ENCODE measurements at regions not wholly inside any gene's neighbourhood (a gene's known extent, or its start where the extent isn't known, plus 50 kb on each side); places are given as distances from the start of the nearest gene placed in this dataset.

DNA sequence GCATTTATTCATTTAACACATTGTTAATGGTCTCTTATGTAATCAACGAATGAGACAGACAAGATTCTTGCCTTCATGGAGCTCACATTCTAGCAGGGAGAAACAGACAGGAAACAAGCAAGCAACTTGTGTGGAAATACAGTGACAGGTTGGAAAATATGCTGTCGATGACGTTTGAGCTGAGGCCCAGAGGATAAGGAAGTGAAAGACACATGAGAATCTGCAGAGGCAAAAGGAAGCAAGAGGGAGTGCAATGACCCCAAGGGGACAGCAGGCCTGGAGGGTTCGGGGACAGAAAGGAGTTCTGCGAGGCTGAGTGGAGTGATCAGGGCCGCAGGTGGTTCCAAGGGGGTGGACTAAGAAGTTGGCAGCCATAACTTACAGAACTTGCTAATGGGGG, 60.6 kb upstream of the AKT3 start:
- H3K27me3 ChIP-seq (ENCODE audit: insufficient read depth, low read length) = no peaks in the 10 kb centered on the region
- TF ChIP-seq, protein P1, sequence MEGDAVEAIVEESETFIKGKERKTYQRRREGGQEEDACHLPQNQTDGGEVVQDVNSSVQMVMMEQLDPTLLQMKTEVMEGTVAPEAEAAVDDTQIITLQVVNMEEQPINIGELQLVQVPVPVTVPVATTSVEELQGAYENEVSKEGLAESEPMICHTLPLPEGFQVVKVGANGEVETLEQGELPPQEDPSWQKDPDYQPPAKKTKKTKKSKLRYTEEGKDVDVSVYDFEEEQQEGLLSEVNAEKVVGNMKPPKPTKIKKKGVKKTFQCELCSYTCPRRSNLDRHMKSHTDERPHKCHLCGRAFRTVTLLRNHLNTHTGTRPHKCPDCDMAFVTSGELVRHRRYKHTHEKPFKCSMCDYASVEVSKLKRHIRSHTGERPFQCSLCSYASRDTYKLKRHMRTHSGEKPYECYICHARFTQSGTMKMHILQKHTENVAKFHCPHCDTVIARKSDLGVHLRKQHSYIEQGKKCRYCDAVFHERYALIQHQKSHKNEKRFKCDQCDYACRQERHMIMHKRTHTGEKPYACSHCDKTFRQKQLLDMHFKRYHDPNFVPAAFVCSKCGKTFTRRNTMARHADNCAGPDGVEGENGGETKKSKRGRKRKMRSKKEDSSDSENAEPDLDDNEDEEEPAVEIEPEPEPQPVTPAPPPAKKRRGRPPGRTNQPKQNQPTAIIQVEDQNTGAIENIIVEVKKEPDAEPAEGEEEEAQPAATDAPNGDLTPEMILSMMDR (IDR thresholded peaks at IDR 0.05; ENCODE audit: extremely low read depth, low read depth, low read length) = no peak
- no peaks in the 10 kb centered on the region for H3K4me1 ChIP-seq (ENCODE audit: insufficient read depth, low read length)
- no peaks in the 10 kb centered on the region for H3K36me3 ChIP-seq (ENCODE audit: insufficient read depth, low read length)
- no peaks in the 10 kb centered on the region for H4K20me1 ChIP-seq (ENCODE audit: insufficient read depth, low read length)
- H3K79me2 ChIP-seq (ENCODE audit: insufficient read depth, low read length) = no peaks in the 10 kb centered on the region
- no peak overlapping the region for H3K4me3 ChIP-seq (ENCODE audit: insufficient read depth, low read length)
- no peaks in the 10 kb centered on the region for H3K9me3 ChIP-seq (ENCODE audit: low read depth, low read length)
- no peak for DNase-seq (ENCODE audit: insufficient read length, low spot score, missing footprints)
- H2AFZ ChIP-seq (ENCODE audit: low read length) = no peak overlapping the region
- H3K27ac ChIP-seq (ENCODE audit: low read depth, low read length) = no peak overlapping the region
- no peak overlapping the region for H3K4me2 ChIP-seq (ENCODE audit: insufficient read depth, low read length)

DNA sequence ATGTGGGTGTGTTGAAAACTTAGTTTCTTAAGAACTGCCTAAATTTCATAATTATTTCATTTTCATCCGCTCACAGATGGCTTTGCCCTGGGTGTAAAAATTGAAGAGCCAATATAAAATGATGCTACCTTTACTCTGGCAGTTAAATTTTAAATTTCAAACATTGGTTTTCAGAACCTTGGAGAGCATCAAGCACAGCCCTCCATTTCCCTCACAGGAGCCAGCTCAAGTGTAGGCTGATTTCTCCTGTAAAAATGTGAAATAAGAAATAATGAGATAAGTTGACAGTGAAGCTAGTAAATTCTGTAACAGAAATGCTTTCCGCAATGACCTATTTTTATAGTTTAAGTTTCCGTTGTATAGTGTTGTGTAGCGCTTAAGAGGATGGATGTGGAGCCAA, 53.9 kb upstream of the AKT3 start:
- no peak overlapping the region for H3K4me3 ChIP-seq (ENCODE audit: insufficient read depth, low read length)
- no peak overlapping the region for H3K4me2 ChIP-seq (ENCODE audit: insufficient read depth, low read length)
- DNase-seq (ENCODE audit: insufficient read length, low spot score, missing footprints) = no peak
- no peaks in the 10 kb centered on the region for H4K20me1 ChIP-seq (ENCODE audit: insufficient read depth, low read length)
- H3K36me3 ChIP-seq (ENCODE audit: insufficient read depth, low read length) = no peaks in the 10 kb centered on the region
- no peak overlapping the region for H3K27ac ChIP-seq (ENCODE audit: low read depth, low read length)
- H3K9me3 ChIP-seq (ENCODE audit: low read depth, low read length) = no peaks in the 10 kb centered on the region
- peaks cover 28% of the 10 kb centered on the region for H3K27me3 ChIP-seq (ENCODE audit: insufficient read depth, low read length)
- no peaks in the 10 kb centered on the region for H3K4me1 ChIP-seq (ENCODE audit: insufficient read depth, low read length)
- H2AFZ ChIP-seq (ENCODE audit: low read length) = no peak overlapping the region
- TF ChIP-seq, protein P1 (IDR thresholded peaks at IDR 0.05; ENCODE audit: extremely low read depth, low read depth, low read length) = no peak
- H3K79me2 ChIP-seq (ENCODE audit: insufficient read depth, low read length) = no peaks in the 10 kb centered on the region

DNA sequence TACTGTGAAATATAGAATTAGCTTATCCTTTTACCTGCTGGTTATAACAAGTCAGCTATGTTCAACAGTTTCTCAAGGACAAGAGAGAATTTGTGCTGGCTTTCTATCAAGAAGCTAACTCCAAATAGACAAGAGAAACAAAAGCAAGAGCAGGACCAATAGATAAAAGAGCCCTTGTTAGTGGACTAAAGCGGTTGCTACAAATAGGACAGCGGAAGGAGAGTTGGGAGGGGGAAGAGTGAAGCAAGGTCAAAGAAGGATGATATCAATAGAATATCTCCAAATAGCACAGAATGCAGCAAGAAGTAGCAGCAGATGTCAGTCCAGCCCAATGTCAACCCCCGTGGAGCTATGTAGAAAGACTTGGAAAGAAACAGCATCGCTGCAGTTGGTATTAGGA, 53.0 kb upstream of the AKT3 start:
- no peaks in the 10 kb centered on the region for H3K36me3 ChIP-seq (ENCODE audit: insufficient read depth, low read length)
- H3K4me3 ChIP-seq (ENCODE audit: insufficient read depth, low read length) = no peak overlapping the region
- TF ChIP-seq, protein P1 (IDR thresholded peaks at IDR 0.05; ENCODE audit: extremely low read depth, low read depth, low read length) = no peak
- H3K27ac ChIP-seq (ENCODE audit: low read depth, low read length) = no peak overlapping the region
- no peaks in the 10 kb centered on the region for H4K20me1 ChIP-seq (ENCODE audit: insufficient read depth, low read length)
- DNase-seq (ENCODE audit: insufficient read length, low spot score, missing footprints) = no peak
- peaks cover 28% of the 10 kb centered on the region for H3K27me3 ChIP-seq (ENCODE audit: insufficient read depth, low read length)
- H2AFZ ChIP-seq (ENCODE audit: low read length) = no peak overlapping the region
- no peaks in the 10 kb centered on the region for H3K79me2 ChIP-seq (ENCODE audit: insufficient read depth, low read length)
- no peaks in the 10 kb centered on the region for H3K4me1 ChIP-seq (ENCODE audit: insufficient read depth, low read length)
- no peak overlapping the region for H3K4me2 ChIP-seq (ENCODE audit: insufficient read depth, low read length)
- H3K9me3 ChIP-seq (ENCODE audit: low read depth, low read length) = no peaks in the 10 kb centered on the region

DNA sequence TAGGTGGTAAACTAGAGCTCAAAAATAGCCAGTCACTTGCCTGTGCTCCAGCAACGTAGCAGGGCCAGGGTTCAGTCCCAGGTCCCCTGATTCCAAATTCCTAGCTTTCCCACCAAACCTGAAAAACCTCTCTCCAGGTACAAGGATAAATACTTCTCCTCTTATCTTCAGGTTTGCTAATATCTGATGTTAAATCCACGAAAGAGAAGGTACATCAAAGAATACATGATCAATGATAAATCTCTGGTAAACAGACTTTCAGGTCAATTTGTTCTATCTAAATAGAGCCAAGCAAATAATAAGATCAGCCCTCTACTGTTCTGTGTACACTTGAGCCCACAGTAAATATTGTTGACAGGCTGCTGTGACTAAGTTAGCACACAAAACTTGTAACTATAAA, 52.1 kb upstream of the AKT3 start:
- Histone ChIP-seq H3K4me3 (ENCODE audit: insufficient read depth, low read length) (no peak overlapping the region), H3K27ac (ENCODE audit: low read depth, low read length) (no peak overlapping the region), H3K27me3 (ENCODE audit: insufficient read depth, low read length) (peaks cover 28% of the 10 kb centered on the region), H2AFZ (ENCODE audit: low read length) (no peak overlapping the region), H4K20me1 (ENCODE audit: insufficient read depth, low read length) (no peaks in the 10 kb centered on the region), H3K4me2 (ENCODE audit: insufficient read depth, low read length) (no peak overlapping the region), H3K79me2 (ENCODE audit: insufficient read depth, low read length) (no peaks in the 10 kb centered on the region), H3K4me1 (ENCODE audit: insufficient read depth, low read length) (no peaks in the 10 kb centered on the region), H3K9me3 (ENCODE audit: low read depth, low read length) (no peaks in the 10 kb centered on the region), H3K36me3 (ENCODE audit: insufficient read depth, low read length) (no peaks in the 10 kb centered on the region)
- TF ChIP-seq, protein P1 (IDR thresholded peaks at IDR 0.05; ENCODE audit: extremely low read depth, low read depth, low read length) = no peak
- no peak for DNase-seq (ENCODE audit: insufficient read length, low spot score, missing footprints)

Data from osteoblast (primary cell).